ENCODE measurements at regions not wholly inside any gene's neighbourhood (a gene's known extent, or its start where the extent isn't known, plus 50 kb on each side); places are given as distances from the start of the nearest gene placed in this dataset.
"Not testable (repeated sequence)": the region's sequence is repeated elsewhere in the genome, so short reads cannot be mapped to it uniquely, and the experiment has no call there.

- Mint-ChIP-seq H3K9me3 (no peaks in the 10 kb centered on the region), H3K36me3 (ENCODE audit: low read depth) (no peaks in the 10 kb centered on the region), H3K4me3 (no peak overlapping the region), H3K27me3 (peaks cover 33% of the 10 kb centered on the region), H3K4me1 (ENCODE audit: low read depth) (peaks cover 3% of the 10 kb centered on the region), H3K27ac (no peak overlapping the region)
- CTCF ChIA-PET: no interaction called here
- no peak for DNase-seq
- peak; percentile 37 for ATAC-seq
- POLR2A ChIA-PET: no interaction called here
- no peak for TF ChIP-seq CTCF (IDR thresholded peaks at IDR 0.05)
- intact Hi-C loops (cut with micrococcal nuclease): no loop called here
These were observed 468.6 kb downstream of the GADD45G start for GRCh38 chr9:90073186-90073945.

DNA sequence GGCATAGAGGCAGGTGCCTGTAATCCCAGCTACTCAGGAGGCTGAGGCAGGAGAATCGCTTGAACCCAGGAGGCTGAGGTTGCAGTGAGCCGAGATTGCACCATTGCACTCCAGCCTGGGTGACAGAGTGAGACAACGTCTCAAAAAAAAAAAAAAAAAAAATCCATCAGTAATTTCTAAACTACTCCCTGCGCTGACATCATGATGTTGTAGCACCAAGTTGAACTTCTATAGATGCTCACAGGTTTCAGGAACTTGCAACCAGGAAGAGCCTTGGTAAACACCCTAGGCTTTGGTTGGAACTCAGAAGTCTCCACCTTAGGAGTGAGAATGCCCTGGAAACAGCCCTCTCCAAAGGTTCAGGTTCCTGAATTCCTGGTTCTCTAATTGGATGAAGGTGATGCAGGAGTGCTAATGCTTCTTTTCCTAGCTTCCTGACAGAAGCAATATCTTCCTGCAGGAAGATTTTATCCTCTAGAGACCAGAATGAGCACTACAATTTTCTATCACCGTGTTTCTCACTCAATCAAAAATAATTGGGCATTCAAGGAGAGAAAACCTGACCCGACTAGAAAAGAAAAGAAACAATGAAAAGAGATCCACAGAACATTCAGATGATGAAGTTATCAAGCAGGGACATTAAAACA is 469.6 kb downstream of the GADD45G start:
- H3K36me3 Mint-ChIP-seq (ENCODE audit: low read depth): no peaks in the 10 kb centered on the region
- ChIA-PET CTCF (no interaction called here), POLR2A (interaction anchor here (0.6 kb wide), 1 partner anchor 1452 kb away, joined by 3 read pairs; no protein-coding TSS in a partner anchor)
- no peaks in the 10 kb centered on the region for H3K9me3 Mint-ChIP-seq
- TF ChIP-seq CTCF (IDR thresholded peaks at IDR 0.05): no peak
- DNase-seq (no peak), ATAC-seq (no peak)
- no peak overlapping the region for H3K4me3 Mint-ChIP-seq
- H3K27me3 Mint-ChIP-seq: peaks cover 30% of the 10 kb centered on the region
- intact Hi-C loops (cut with micrococcal nuclease): no loop called here
- peaks cover 5% of the 10 kb centered on the region for H3K4me1 Mint-ChIP-seq (ENCODE audit: low read depth)
- H3K27ac Mint-ChIP-seq: no peak overlapping the region

- H3K27me3 Mint-ChIP-seq: peaks cover 33% of the 10 kb centered on the region
- H3K36me3 Mint-ChIP-seq (ENCODE audit: low read depth); DNase-seq; H3K4me3 Mint-ChIP-seq; H3K4me1 Mint-ChIP-seq (ENCODE audit: low read depth); H3K27ac Mint-ChIP-seq; intact Hi-C loops (cut with micrococcal nuclease); POLR2A ChIA-PET; ATAC-seq; H3K9me3 Mint-ChIP-seq: not testable (repeated sequence)
- CTCF ChIA-PET: interaction anchor here (0.9 kb wide), 1 partner anchor 24 kb away, joined by 3 read pairs; no protein-coding TSS in a partner anchor
These were observed 472.8 kb downstream of the GADD45G start for GRCh38 chr9:90077598-90077997.

- H3K9me3 Mint-ChIP-seq: no peaks in the 10 kb centered on the region
- no peak for TF ChIP-seq CTCF (IDR thresholded peaks at IDR 0.05)
- H3K27me3 Mint-ChIP-seq: peaks cover 31% of the 10 kb centered on the region
- ChIA-PET CTCF (interaction anchor here (0.9 to 1.3 kb wide), 2 partner anchors 20 to 26 kb away, joined by 3 to 4 read pairs; no protein-coding TSS in a partner anchor), POLR2A (interaction anchor here (1.3 kb wide), 1 partner anchor 9 kb away, joined by 3 read pairs; no protein-coding TSS in a partner anchor)
- H3K36me3 Mint-ChIP-seq (ENCODE audit: low read depth): no peaks in the 10 kb centered on the region
- ATAC-seq: peak; percentile 68
- H3K27ac Mint-ChIP-seq: no peak overlapping the region
- intact Hi-C loops (cut with micrococcal nuclease): no loop called here
- H3K4me3 Mint-ChIP-seq: no peak overlapping the region
- no peak for DNase-seq
- H3K4me1 Mint-ChIP-seq (ENCODE audit: low read depth): peaks cover 5% of the 10 kb centered on the region
These were observed 474.2 kb downstream of the GADD45G start for GRCh38 chr9:90078988-90079421.

DNA sequence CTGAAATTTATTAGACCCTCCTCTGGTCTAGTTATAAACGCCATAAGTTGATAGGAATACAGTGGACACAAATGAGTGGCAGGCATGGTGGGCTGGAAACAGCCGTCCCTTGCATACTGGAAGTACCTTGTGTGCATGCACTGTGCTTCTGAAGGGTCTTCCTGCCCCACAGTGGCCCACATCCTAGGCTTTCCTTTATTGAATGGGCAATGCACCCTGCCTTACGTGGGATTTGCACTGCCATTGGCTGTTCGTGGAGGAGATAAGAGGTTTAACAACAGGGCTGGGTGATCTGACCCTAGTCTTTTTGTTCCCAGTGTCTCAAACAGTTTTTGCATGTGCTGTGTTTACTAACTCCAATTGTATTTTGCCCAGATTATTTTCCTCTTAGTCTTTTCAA is 480.8 kb downstream of the GADD45G start:
- Mint-ChIP-seq H3K9me3 (no peaks in the 10 kb centered on the region), H3K27me3 (peaks cover 11% of the 10 kb centered on the region), H3K4me1 (ENCODE audit: low read depth) (no peaks in the 10 kb centered on the region), H3K4me3 (no peak overlapping the region), H3K36me3 (ENCODE audit: low read depth) (no peaks in the 10 kb centered on the region), H3K27ac (no peak overlapping the region)
- ATAC-seq: no peak
- intact Hi-C loops (cut with micrococcal nuclease): no loop called here
- ChIA-PET CTCF (no interaction called here), POLR2A (no interaction called here)
- DNase-seq: no peak
- TF ChIP-seq CTCF (IDR thresholded peaks at IDR 0.05): no peak

Data from activated CD8-positive, alpha-beta T cell treated with anti-CD3 and anti-CD28 coated beads for 36 hours (primary cell).